ENCODE measurements at regions not wholly inside any gene's neighbourhood (a gene's known extent, or its start where the extent isn't known, plus 50 kb on each side); places are given as distances from the start of the nearest gene placed in this dataset.

DNA sequence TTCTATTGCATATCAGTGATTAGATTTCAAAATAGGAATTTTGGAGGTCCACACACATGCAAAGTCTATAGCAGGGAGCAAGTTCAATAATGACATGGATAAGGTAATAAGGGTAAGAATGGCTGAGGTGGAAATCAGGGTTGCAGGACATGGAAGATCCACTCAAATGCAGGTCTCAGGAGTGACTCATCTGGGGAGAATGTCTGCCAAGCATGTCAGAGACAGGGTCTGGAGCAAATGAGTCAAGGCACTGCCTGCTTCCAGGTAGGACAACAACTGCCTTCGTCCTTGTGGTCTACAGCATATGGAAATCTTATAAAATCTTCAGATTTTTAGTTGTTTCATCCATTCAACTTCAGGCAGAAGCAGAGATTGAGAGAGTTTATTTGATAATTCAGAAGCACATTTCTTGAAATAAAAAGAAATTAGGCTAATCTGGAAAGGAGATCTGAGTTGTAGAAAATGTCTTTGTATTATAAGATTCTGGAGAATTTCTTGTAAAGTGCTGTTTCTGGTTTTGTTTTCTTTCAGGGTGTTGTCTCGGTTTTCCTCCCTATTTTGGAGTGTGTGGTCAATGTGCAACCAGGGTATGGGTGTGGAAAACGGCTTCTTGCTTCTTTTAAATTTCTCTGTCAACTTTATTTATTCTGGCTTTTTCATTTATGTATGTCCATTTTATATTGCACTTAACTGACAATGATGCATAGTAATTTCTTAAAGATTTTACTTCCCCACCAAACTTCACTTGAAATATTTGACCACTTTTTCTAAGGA, 748.8 kb downstream of the LIG4 start:
- TF ChIP-seq, protein P1, sequence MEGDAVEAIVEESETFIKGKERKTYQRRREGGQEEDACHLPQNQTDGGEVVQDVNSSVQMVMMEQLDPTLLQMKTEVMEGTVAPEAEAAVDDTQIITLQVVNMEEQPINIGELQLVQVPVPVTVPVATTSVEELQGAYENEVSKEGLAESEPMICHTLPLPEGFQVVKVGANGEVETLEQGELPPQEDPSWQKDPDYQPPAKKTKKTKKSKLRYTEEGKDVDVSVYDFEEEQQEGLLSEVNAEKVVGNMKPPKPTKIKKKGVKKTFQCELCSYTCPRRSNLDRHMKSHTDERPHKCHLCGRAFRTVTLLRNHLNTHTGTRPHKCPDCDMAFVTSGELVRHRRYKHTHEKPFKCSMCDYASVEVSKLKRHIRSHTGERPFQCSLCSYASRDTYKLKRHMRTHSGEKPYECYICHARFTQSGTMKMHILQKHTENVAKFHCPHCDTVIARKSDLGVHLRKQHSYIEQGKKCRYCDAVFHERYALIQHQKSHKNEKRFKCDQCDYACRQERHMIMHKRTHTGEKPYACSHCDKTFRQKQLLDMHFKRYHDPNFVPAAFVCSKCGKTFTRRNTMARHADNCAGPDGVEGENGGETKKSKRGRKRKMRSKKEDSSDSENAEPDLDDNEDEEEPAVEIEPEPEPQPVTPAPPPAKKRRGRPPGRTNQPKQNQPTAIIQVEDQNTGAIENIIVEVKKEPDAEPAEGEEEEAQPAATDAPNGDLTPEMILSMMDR (conservative IDR thresholded peaks at IDR 0.05) = no peak
- TF ChIP-seq ZFX (IDR thresholded peaks at IDR 0.05) = no peak

Measured in C4-2B (cell line).